ENCODE measurements at regions not wholly inside any gene's neighbourhood (a gene's known extent, or its start where the extent isn't known, plus 50 kb on each side); places are given as distances from the start of the nearest gene placed in this dataset.

- no peak overlapping the region for H3K4me3 ChIP-seq (replicated peaks in 1 of 3; ENCODE audit: insufficient read depth in 1 of 3, low read depth in 2 of 3, low read length in 3 of 3)
- no peaks in the 10 kb centered on the region; a peak in 1 of 5 replicates for H3K27me3 ChIP-seq (ENCODE audit: control insufficient read depth in 1 of 2, insufficient read depth in 2 of 2, low read length in 2 of 2)
- no peaks in the 10 kb centered on the region for H3K4me1 ChIP-seq (ENCODE audit: insufficient read depth, low read length)
- H3K79me2 ChIP-seq (ENCODE audit: insufficient read depth, low read length) = no peaks in the 10 kb centered on the region
- H3K36me3 ChIP-seq (replicated peaks in 1 of 2; ENCODE audit: control insufficient read depth in 1 of 2, insufficient read depth in 2 of 2, low read length in 2 of 2) = no peaks in the 10 kb centered on the region
- H4K20me1 ChIP-seq (ENCODE audit: insufficient read depth, low read length) = no peaks in the 10 kb centered on the region
- H3K9ac ChIP-seq (ENCODE audit: insufficient read depth, low read depth, low read length) = no peak overlapping the region
- ChIA-PET CTCF (ENCODE audit: low intra/inter-chr PET ratio, low total read pairs) (no interaction called here), POLR2A (no interaction called here)
- DNase-seq (ENCODE audit: low spot score) (no peak), ATAC-seq (no peak), FAIRE-seq (no peak)
- in situ Hi-C loops (cut with HindIII; ENCODE audit: extremely low pct_ligation_motif_present, low pct_unique_long_range_greater_than_20kb) (no loop called here), intact Hi-C loops (cut with micrococcal nuclease; ENCODE audit: unreplicated experiment) (no loop called here)
- WGBS (ENCODE audit: low lambda C conversion rate) = 0% methylated on average over 2 of the region's 2 CpGs
- no TSS peak for BruUV-seq (replicated peaks)
- no peak for TF ChIP-seq SP4 (CRISPR knock-in tag; IDR thresholded peaks at IDR 0.05)
- TF ChIP-seq POLR2G (IDR thresholded peaks at IDR 0.05; ENCODE audit: low read depth, low read length) = no peak
- TF ChIP-seq, protein P1, sequence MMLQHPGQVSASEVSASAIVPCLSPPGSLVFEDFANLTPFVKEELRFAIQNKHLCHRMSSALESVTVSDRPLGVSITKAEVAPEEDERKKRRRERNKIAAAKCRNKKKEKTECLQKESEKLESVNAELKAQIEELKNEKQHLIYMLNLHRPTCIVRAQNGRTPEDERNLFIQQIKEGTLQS (CRISPR knock-in tag; IDR thresholded peaks at IDR 0.05) = no peak
- TF ChIP-seq MTA1 (CRISPR knock-in tag; IDR thresholded peaks at IDR 0.05; ENCODE audit: borderline replicate concordance) = no peak
- TF ChIP-seq, protein P2, sequence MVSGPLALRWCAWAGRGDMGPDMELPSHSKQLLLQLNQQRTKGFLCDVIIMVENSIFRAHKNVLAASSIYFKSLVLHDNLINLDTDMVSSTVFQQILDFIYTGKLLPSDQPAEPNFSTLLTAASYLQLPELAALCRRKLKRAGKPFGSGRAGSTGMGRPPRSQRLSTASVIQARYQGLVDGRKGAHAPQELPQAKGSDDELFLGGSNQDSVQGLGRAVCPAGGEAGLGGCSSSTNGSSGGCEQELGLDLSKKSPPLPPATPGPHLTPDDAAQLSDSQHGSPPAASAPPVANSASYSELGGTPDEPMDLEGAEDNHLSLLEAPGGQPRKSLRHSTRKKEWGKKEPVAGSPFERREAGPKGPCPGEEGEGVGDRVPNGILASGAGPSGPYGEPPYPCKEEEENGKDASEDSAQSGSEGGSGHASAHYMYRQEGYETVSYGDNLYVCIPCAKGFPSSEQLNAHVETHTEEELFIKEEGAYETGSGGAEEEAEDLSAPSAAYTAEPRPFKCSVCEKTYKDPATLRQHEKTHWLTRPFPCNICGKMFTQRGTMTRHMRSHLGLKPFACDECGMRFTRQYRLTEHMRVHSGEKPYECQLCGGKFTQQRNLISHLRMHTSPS (CRISPR knock-in tag; IDR thresholded peaks at IDR 0.05; ENCODE audit: low read depth) = no peak
- no peak for TF ChIP-seq ATF7-NPFF (CRISPR knock-in tag; IDR thresholded peaks at IDR 0.05; ENCODE audit: low read depth)
- TF ChIP-seq, protein P3, sequence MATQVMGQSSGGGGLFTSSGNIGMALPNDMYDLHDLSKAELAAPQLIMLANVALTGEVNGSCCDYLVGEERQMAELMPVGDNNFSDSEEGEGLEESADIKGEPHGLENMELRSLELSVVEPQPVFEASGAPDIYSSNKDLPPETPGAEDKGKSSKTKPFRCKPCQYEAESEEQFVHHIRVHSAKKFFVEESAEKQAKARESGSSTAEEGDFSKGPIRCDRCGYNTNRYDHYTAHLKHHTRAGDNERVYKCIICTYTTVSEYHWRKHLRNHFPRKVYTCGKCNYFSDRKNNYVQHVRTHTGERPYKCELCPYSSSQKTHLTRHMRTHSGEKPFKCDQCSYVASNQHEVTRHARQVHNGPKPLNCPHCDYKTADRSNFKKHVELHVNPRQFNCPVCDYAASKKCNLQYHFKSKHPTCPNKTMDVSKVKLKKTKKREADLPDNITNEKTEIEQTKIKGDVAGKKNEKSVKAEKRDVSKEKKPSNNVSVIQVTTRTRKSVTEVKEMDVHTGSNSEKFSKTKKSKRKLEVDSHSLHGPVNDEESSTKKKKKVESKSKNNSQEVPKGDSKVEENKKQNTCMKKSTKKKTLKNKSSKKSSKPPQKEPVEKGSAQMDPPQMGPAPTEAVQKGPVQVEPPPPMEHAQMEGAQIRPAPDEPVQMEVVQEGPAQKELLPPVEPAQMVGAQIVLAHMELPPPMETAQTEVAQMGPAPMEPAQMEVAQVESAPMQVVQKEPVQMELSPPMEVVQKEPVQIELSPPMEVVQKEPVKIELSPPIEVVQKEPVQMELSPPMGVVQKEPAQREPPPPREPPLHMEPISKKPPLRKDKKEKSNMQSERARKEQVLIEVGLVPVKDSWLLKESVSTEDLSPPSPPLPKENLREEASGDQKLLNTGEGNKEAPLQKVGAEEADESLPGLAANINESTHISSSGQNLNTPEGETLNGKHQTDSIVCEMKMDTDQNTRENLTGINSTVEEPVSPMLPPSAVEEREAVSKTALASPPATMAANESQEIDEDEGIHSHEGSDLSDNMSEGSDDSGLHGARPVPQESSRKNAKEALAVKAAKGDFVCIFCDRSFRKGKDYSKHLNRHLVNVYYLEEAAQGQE (IDR thresholded peaks at IDR 0.05; ENCODE audit: borderline replicate concordance in 1 of 2, low read depth in 1 of 2, low read length in 2 of 2) = no peak
- TF ChIP-seq RFXANK (CRISPR knock-in tag; IDR thresholded peaks at IDR 0.05) = no peak
- no peak for TF ChIP-seq KDM5B (CRISPR knock-in tag; IDR thresholded peaks at IDR 0.05; ENCODE audit: borderline replicate concordance)
- TF ChIP-seq NCOA1 (CRISPR knock-in tag; IDR thresholded peaks at IDR 0.05) = no peak
- TF ChIP-seq TBP (CRISPR knock-in tag; IDR thresholded peaks at IDR 0.05) = no peak
- TF ChIP-seq ZNF619 (CRISPR knock-in tag; IDR thresholded peaks at IDR 0.05) = no peak
- TF ChIP-seq MATR3 (CRISPR knock-in tag; IDR thresholded peaks at IDR 0.05) = no peak
- no peak for TF ChIP-seq ARNT2 (CRISPR knock-in tag; IDR thresholded peaks at IDR 0.05; ENCODE audit: low read depth)
- TF ChIP-seq NR1H2 (CRISPR knock-in tag; IDR thresholded peaks at IDR 0.05; ENCODE audit: borderline replicate concordance, low read depth) = no peak
- TF ChIP-seq WIZ (CRISPR knock-in tag; IDR thresholded peaks at IDR 0.05) = no peak
- no peak overlapping the region for H3K4me2 ChIP-seq (ENCODE audit: low read depth, low read length)
- H3K9me3 ChIP-seq (ENCODE audit: low read length) = peaks cover under 1% of the 10 kb centered on the region; the same call in 1 of the 2 replicates
- no peak overlapping the region for H2AFZ ChIP-seq (ENCODE audit: low read length)
- no peak overlapping the region for H3K27ac ChIP-seq (ENCODE audit: extremely low read length, insufficient read depth, low read length)
Observed at GRCh38 chr4:178387756-178388155, 945.5 kb upstream of the AGA start.

Measured in HepG2 (cell line).